Suprapubic skin (tissue), 4 donors: ENCODE measurements at regions not wholly inside any gene's neighbourhood (a gene's known extent, or its start where the extent isn't known, plus 50 kb on each side); places are given as distances from the start of the nearest gene placed in this dataset.
A peak's percentile ranks its signal among the peaks of the same experiment; 100 is the strongest.

Experiments
- DNase-seq, 2 donors: peaks; one replicate each; pipeline ENCODE4 v3.0.0-alpha.2; 2019; ENCODE audit warnings: low spot score in 2 of 2
- H3K27ac ChIP-seq: fragments of 200-600 bp; sonication (generic); one replicate; pipeline ENCODE4 v1.5.1; 2019
- H3K27me3 ChIP-seq: fragments of 200-600 bp; sonication (generic); one replicate; pipeline ENCODE4 v1.5.1; 2019
- H3K36me3 ChIP-seq: fragments of 200-600 bp; sonication (generic); one replicate; pipeline ENCODE4 v1.5.1; 2019
- H3K4me1 ChIP-seq: fragments of 200-600 bp; sonication (generic); one replicate; pipeline ENCODE4 v1.5.1; 2019
- H3K4me3 ChIP-seq: fragments of 200-600 bp; sonication (generic); one replicate; pipeline ENCODE4 v1.5.1; 2019; ENCODE audit warnings: mild to moderate bottlenecking
- H3K9me3 ChIP-seq: fragments of 200-600 bp; sonication (generic); one replicate; pipeline ENCODE4 v1.5.1; 2019
- EP300 ChIP-seq: sonication (generic); formaldehyde crosslinking; IDR thresholded peaks from one replicate; pipeline ENCODE4 v1.6.1; 2017; ENCODE audit warnings: antibody characterized with exemption
- POLR2A ChIP-seq, 2 donors: fragments of 450-650 bp; IDR thresholded peaks; one replicate each; pipeline ENCODE4 v1.6.1; 2017; ENCODE audit warnings: antibody characterized with exemption in 2 of 2, mild to moderate bottlenecking in 2 of 2, moderate library complexity in 2 of 2
- POLR2AphosphoS5 ChIP-seq, 3 donors: sonication (generic); formaldehyde crosslinking; IDR thresholded peaks; one replicate each; pipeline ENCODE4 v1.6.1; 2017; ENCODE audit warnings: antibody characterized with exemption in 3 of 3
- WGBS: methylation state at CpG from one replicate; pipeline ENCODE4 v1.1.5; 2018; 5-methylcytosine and 5-hydroxymethylcytosine counted together
- TF ChIP-seq, protein P1 (sequence below), 2 donors: fragments of 200-600 bp in 1 of 2; fragments of 450-650 bp in 1 of 2; sonication (generic) in 1 of 2; IDR thresholded peaks; one replicate each; pipeline ENCODE4 v1.5.1; 2016 to 2019; ENCODE audit warnings: antibody characterized with exemption in 2 of 2, mild to moderate bottlenecking in 1 of 2, moderate library complexity in 1 of 2

DNA sequence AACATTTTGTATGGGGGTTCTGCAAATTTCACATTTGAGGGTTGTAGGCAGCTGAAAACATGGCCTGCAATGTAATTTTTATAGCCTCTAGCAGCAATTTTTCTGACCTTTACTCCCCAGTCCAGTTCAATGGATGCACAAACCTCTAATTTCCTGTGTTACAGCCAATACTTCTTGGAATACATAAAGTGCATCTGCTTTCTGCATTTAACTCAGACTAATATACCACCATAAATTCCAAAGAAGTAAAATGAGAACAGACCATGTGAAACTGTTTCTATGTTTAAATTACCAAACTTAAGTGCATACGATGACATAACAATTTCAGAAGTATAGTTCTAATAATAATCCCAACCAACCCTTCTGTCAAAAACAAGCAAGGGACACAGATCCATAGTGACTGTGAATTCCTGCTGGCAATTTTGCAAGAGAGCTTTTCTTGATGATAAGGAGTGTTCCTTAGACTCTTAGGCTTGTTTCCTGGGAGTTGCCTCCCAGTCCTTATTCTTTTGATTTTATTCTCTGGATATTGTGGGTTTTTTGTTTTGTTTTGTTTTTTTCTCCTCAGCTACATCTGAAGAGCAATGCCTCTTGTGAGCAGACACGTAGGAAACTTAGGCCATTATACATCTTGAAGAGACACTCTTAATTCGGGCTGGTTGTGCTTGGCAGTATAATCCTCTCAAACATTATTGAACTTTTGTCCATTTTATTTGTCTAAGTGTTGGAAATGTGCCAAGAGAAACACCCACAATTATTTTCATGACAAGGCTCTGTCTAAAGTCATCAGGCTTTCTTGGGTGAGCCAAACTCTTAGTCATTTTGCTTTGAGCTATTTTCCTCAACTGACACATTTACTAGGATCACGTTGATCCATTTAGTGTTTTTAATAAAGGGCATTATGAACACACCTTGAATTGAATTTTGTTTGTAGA, 51.3 kb upstream of the RERGL start:
- 27% methylated on average over 4 of the region's 4 CpGs for WGBS
- Histone ChIP-seq H3K27ac (peak overlapping the region; percentile 2), H3K36me3 (no peaks in the 10 kb centered on the region), H3K9me3 (no peaks in the 10 kb centered on the region), H3K4me1 (peaks cover 24% of the 10 kb centered on the region), H3K4me3 (no peak overlapping the region), H3K27me3 (no peaks in the 10 kb centered on the region)
- TF ChIP-seq, protein P1, sequence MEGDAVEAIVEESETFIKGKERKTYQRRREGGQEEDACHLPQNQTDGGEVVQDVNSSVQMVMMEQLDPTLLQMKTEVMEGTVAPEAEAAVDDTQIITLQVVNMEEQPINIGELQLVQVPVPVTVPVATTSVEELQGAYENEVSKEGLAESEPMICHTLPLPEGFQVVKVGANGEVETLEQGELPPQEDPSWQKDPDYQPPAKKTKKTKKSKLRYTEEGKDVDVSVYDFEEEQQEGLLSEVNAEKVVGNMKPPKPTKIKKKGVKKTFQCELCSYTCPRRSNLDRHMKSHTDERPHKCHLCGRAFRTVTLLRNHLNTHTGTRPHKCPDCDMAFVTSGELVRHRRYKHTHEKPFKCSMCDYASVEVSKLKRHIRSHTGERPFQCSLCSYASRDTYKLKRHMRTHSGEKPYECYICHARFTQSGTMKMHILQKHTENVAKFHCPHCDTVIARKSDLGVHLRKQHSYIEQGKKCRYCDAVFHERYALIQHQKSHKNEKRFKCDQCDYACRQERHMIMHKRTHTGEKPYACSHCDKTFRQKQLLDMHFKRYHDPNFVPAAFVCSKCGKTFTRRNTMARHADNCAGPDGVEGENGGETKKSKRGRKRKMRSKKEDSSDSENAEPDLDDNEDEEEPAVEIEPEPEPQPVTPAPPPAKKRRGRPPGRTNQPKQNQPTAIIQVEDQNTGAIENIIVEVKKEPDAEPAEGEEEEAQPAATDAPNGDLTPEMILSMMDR (IDR thresholded peaks at IDR 0.05): no peak
- TF ChIP-seq POLR2AphosphoS5 (IDR thresholded peaks at IDR 0.05) (no peak), EP300 (no peak), POLR2A (IDR thresholded peaks at IDR 0.05) (no peak)
- no peak for DNase-seq

DNA sequence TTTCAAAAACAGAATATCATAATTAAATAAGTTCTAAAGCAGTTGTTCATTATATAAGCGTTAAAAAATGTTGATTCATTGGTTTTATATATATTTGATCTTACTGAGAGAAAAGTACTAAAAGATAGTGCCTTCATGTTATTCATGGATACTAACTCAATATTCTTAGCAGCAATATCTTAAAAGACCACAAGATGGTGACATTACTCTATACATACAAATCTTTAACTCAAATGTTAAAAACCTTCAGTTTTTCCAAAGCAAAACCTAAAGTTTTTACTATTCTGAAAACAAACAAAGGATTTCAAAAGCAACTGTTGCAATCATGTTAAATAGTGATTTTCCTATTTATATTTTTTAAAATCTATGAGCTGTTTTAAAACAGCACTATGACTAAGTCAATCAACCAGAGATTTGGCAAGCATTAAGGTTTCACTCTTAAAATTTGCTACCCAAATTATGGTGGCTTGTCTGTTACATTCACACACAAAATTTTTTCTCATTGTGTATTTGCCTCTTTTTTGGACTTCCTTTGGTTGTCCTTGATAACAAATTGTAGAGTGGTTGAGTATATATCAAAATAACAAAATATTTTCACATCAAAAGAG, 50.1 kb upstream of the RERGL start:
- no peak overlapping the region for H3K27ac ChIP-seq
- H3K27me3 ChIP-seq: no peaks in the 10 kb centered on the region
- 14% methylated on average over 1 of the region's 1 CpG for WGBS
- no peak overlapping the region for H3K4me3 ChIP-seq
- no peak for TF ChIP-seq POLR2AphosphoS5 (IDR thresholded peaks at IDR 0.05)
- TF ChIP-seq, protein P1 (IDR thresholded peaks at IDR 0.05): peak; percentile 28 to 46
- TF ChIP-seq POLR2A (IDR thresholded peaks at IDR 0.05): no peak
- no peaks in the 10 kb centered on the region for H3K36me3 ChIP-seq
- no peaks in the 10 kb centered on the region for H3K9me3 ChIP-seq
- peaks cover 20% of the 10 kb centered on the region for H3K4me1 ChIP-seq
- no peak for DNase-seq
